ENCODE measurements at regions not wholly inside any gene's neighbourhood (a gene's known extent, or its start where the extent isn't known, plus 50 kb on each side); places are given as distances from the start of the nearest gene placed in this dataset.

GRCh38 chr6:15978426-15978825, 150.5 kb upstream of the MYLIP start:
- H3K27me3 ChIP-seq: no peaks in the 10 kb centered on the region
- TF ChIP-seq CTCF (IDR thresholded peaks at IDR 0.05) (no peak), POLR2AphosphoS5 (IDR thresholded peaks at IDR 0.05) (no peak), POLR2A (IDR thresholded peaks at IDR 0.05) (no peak)
- H3K9me3 ChIP-seq: peaks cover 4 to 5% of the 10 kb centered on the region in 2 donors
- intact Hi-C loops (cut with DNase I; ENCODE audit: low total_unique reads): no loop called here
- no peak for DNase-seq (ENCODE audit: low spot score in 2 of 2)
- no peak overlapping the region for H3K27ac ChIP-seq
- H3K4me1 ChIP-seq: no peaks in the 10 kb centered on the region
- H3K36me3 ChIP-seq: no peaks in the 10 kb centered on the region
- H3K4me3 ChIP-seq: no peak overlapping the region

GRCh38 chr6:15977050-15977449, 151.8 kb upstream of the MYLIP start:
- no peak for DNase-seq (ENCODE audit: low spot score in 2 of 2)
- no peaks in the 10 kb centered on the region for H3K36me3 ChIP-seq
- no peak for TF ChIP-seq CTCF (IDR thresholded peaks at IDR 0.05)
- TF ChIP-seq POLR2AphosphoS5 (IDR thresholded peaks at IDR 0.05): no peak
- TF ChIP-seq POLR2A (IDR thresholded peaks at IDR 0.05): no peak
- H3K4me1 ChIP-seq: no peaks in the 10 kb centered on the region
- H3K9me3 ChIP-seq: peaks cover 5% of the 10 kb centered on the region in 2 donors
- no peak overlapping the region for H3K27ac ChIP-seq
- H3K4me3 ChIP-seq: no peak overlapping the region
- H3K27me3 ChIP-seq: no peaks in the 10 kb centered on the region
- intact Hi-C loops (cut with DNase I; ENCODE audit: low total_unique reads): no loop called here

GRCh38 chr6:15974817-15975216, 154.1 kb upstream of the MYLIP start:
- Histone ChIP-seq H3K36me3 (no peaks in the 10 kb centered on the region), H3K4me1 (no peaks in the 10 kb centered on the region), H3K9me3 (peaks cover 5% of the 10 kb centered on the region in 2 donors), H3K27me3 (no peaks in the 10 kb centered on the region), H3K27ac (no peak overlapping the region), H3K4me3 (no peak overlapping the region)
- no peak for TF ChIP-seq POLR2AphosphoS5 (IDR thresholded peaks at IDR 0.05)
- no peak for DNase-seq (ENCODE audit: low spot score in 2 of 2)
- intact Hi-C loops (cut with DNase I; ENCODE audit: low total_unique reads): no loop called here

- Histone ChIP-seq H3K9me3 (peaks cover 5% of the 10 kb centered on the region in 2 donors), H3K4me3 (no peak overlapping the region), H3K27me3 (no peaks in the 10 kb centered on the region), H3K36me3 (no peaks in the 10 kb centered on the region), H3K4me1 (peaks cover 0 to 6% of the 10 kb centered on the region in 2 donors), H3K27ac (no peak overlapping the region)
- TF ChIP-seq POLR2AphosphoS5 (IDR thresholded peaks at IDR 0.05) (no peak), CTCF (IDR thresholded peaks at IDR 0.05) (no peak), POLR2A (IDR thresholded peaks at IDR 0.05) (no peak)
- intact Hi-C loops (cut with DNase I; ENCODE audit: low total_unique reads): no loop called here
- DNase-seq (ENCODE audit: low spot score in 2 of 2): no peak
Observed at GRCh38 chr6:15970517-15970916, 158.4 kb upstream of the MYLIP start.

- DNase-seq (ENCODE audit: low spot score in 2 of 2): peak in 1 of 2 donors; percentile 69
- Histone ChIP-seq H3K27me3 (no peaks in the 10 kb centered on the region), H3K36me3 (no peaks in the 10 kb centered on the region), H3K27ac (peak overlapping the region; percentile 27 to 34), H3K4me3 (no peak overlapping the region), H3K4me1 (peaks cover 0 to 6% of the 10 kb centered on the region in 2 donors), H3K9me3 (peaks cover 5% of the 10 kb centered on the region in 2 donors)
- intact Hi-C loops (cut with DNase I; ENCODE audit: low total_unique reads): no loop called here
- TF ChIP-seq CTCF (IDR thresholded peaks at IDR 0.05): no peak
- no peak for TF ChIP-seq POLR2A (IDR thresholded peaks at IDR 0.05)
- TF ChIP-seq POLR2AphosphoS5 (IDR thresholded peaks at IDR 0.05): no peak
Observed at GRCh38 chr6:15969236-15969778, 159.6 kb upstream of the MYLIP start.

- H3K27me3 ChIP-seq: no peaks in the 10 kb centered on the region
- TF ChIP-seq POLR2AphosphoS5 (IDR thresholded peaks at IDR 0.05): no peak
- no peak for TF ChIP-seq POLR2A (IDR thresholded peaks at IDR 0.05)
- TF ChIP-seq CTCF (IDR thresholded peaks at IDR 0.05): no peak
- H3K27ac ChIP-seq: no peak overlapping the region
- no peak for DNase-seq (ENCODE audit: low spot score in 2 of 2)
- intact Hi-C loops (cut with DNase I; ENCODE audit: low total_unique reads): no loop called here
- no peak overlapping the region for H3K4me3 ChIP-seq
- peaks cover 0 to 6% of the 10 kb centered on the region in 2 donors for H3K4me1 ChIP-seq
- H3K9me3 ChIP-seq: peaks cover under 1 to 2% of the 10 kb centered on the region in 2 donors
- H3K36me3 ChIP-seq: no peaks in the 10 kb centered on the region
Observed at GRCh38 chr6:15968519-15968918, 160.4 kb upstream of the MYLIP start.

Measured in breast epithelium (tissue), 4 donors.